DMS79 (cell line): ENCODE measurements at regions not wholly inside any gene's neighbourhood (a gene's known extent, or its start where the extent isn't known, plus 50 kb on each side); places are given as distances from the start of the nearest gene placed in this dataset.

Experiments used
- DNase-seq: peaks from one replicate; lab custom pipeline; 2025; lab: John Stamatoyannopoulos, UW

- DNase-seq = no peak
These were observed 436.5 kb upstream of the ACVR2A start for GRCh38 chr2:147408357-147408756.

- DNase-seq = no peak
These were observed 439.2 kb upstream of the ACVR2A start for GRCh38 chr2:147405651-147406050.

GRCh38 chr2:147398996-147399395 lies 445.8 kb upstream of the ACVR2A start:
- DNase-seq = no peak

- no peak for DNase-seq
These were observed 446.5 kb upstream of the ACVR2A start for GRCh38 chr2:147398301-147398700.

GRCh38 chr2:147396890-147397289 lies 447.9 kb upstream of the ACVR2A start:
- no peak for DNase-seq

GRCh38 chr2:147394179-147394790 lies 450.5 kb upstream of the ACVR2A start:
- no peak for DNase-seq

- no peak for DNase-seq
These were observed 452.6 kb upstream of the ACVR2A start for GRCh38 chr2:147392180-147392579.

GRCh38 chr2:147390475-147390874 lies 454.4 kb upstream of the ACVR2A start:
- DNase-seq = no peak

- DNase-seq = peak; percentile 58
These were observed 455.6 kb upstream of the ACVR2A start for GRCh38 chr2:147389218-147389617.

- no peak for DNase-seq
These were observed 456.6 kb upstream of the ACVR2A start for GRCh38 chr2:147388217-147388616.

- no peak for DNase-seq
These were observed 458.5 kb upstream of the ACVR2A start for GRCh38 chr2:147386284-147386683.

GRCh38 chr2:147385600-147385999 lies 459.2 kb upstream of the ACVR2A start:
- no peak for DNase-seq

- no peak for DNase-seq
These were observed 460.2 kb upstream of the ACVR2A start for GRCh38 chr2:147384659-147385058.

GRCh38 chr2:147382322-147382948 lies 462.4 kb upstream of the ACVR2A start:
- peak; percentile 87 for DNase-seq

GRCh38 chr2:147378403-147378802 lies 466.4 kb upstream of the ACVR2A start:
- no peak for DNase-seq

GRCh38 chr2:147375073-147375472 lies 469.8 kb upstream of the ACVR2A start:
- DNase-seq = no peak

- no peak for DNase-seq
These were observed 470.4 kb upstream of the ACVR2A start for GRCh38 chr2:147374423-147374811.

- DNase-seq = no peak
These were observed 470.9 kb upstream of the ACVR2A start for GRCh38 chr2:147373800-147374422.

- no peak for DNase-seq
These were observed 476.5 kb upstream of the ACVR2A start for GRCh38 chr2:147368306-147368705.

GRCh38 chr2:147366279-147366678 lies 478.6 kb upstream of the ACVR2A start:
- no peak for DNase-seq

- no peak for DNase-seq
These were observed 479.2 kb upstream of the ACVR2A start for GRCh38 chr2:147365622-147366021.

GRCh38 chr2:147364597-147364996 lies 480.2 kb upstream of the ACVR2A start:
- no peak for DNase-seq

- DNase-seq = no peak
These were observed 481.6 kb upstream of the ACVR2A start for GRCh38 chr2:147363181-147363580.

- no peak for DNase-seq
These were observed 486.5 kb upstream of the ACVR2A start for GRCh38 chr2:147358375-147358774.
